IMR-90 (cell line): ENCODE measurements at regions not wholly inside any gene's neighbourhood (a gene's known extent, or its start where the extent isn't known, plus 50 kb on each side); places are given as distances from the start of the nearest gene placed in this dataset.
A peak's percentile ranks its signal among the peaks of the same experiment; 100 is the strongest.

ENCODE experiments used
- ATAC-seq: fragments of 200-7000 bp; cut with Tn5 transposase; 2 replicates; pipeline ENCODE4 v1.9.1; 2020; ENCODE audit warnings: low read depth, mild to moderate bottlenecking, moderate library complexity
- BruUV-seq: library from RNA; stranded (reverse); fragments of 400-500 nt; replicated peaks from 2 replicates; lab custom pipeline; 2021; lab: Mats Ljungman, UMichigan
- CTCF ChIA-PET: fragments of 300-600 bp; formaldehyde crosslinking; extraction: SDS; loops from one replicate; lab custom pipeline; 2021; ENCODE audit warnings: antibody characterized with exemption; lab: Yijun Ruan, JAX
- POLR2A ChIA-PET: fragments of 300-600 bp; sonication (Branson Sonifier 250); formaldehyde crosslinking; loops from one replicate; lab custom pipeline; 2022; ENCODE audit warnings: antibody characterized with exemption; ENCODE audit not compliant: unreplicated experiment; lab: Charles Lee
- DNase-seq: peaks from one replicate; pipeline ENCODE4 v3.0.0; 2013
- H2AFZ ChIP-seq: replicated peaks from 2 replicates; pipeline ENCODE3; 2013; ENCODE audit warnings: low read length, mild to moderate bottlenecking; ENCODE audit not compliant: poor library complexity
- H2AK5ac ChIP-seq: 2 replicates; pipeline ENCODE4 v1.6.1; 2013; ENCODE audit warnings: low read depth, low read length, inconsistent platforms
- H2AK9ac ChIP-seq: replicated peaks from 2 replicates; pipeline ENCODE3; 2013; ENCODE audit warnings: mild to moderate bottlenecking, low read depth, low read length, moderate library complexity; ENCODE audit not compliant: poor library complexity
- H2BK120ac ChIP-seq: 2 replicates; pipeline ENCODE4 v1.6.1; 2013; ENCODE audit warnings: low read depth, low read length, inconsistent platforms
- H2BK15ac ChIP-seq: 3 replicates; pipeline ENCODE4 v1.6.1; 2013; ENCODE audit warnings: low read depth, low read length, inconsistent platforms
- H2BK20ac ChIP-seq: 2 replicates; pipeline ENCODE4 v1.6.1; 2013; ENCODE audit warnings: low read depth, mild to moderate bottlenecking, inconsistent platforms, low read length, moderate library complexity
- H2BK5ac ChIP-seq: 2 replicates; pipeline ENCODE4 v1.6.1; 2013; ENCODE audit warnings: mild to moderate bottlenecking, low read depth, low read length, inconsistent platforms; ENCODE audit not compliant: poor library complexity, severe bottlenecking
- H3K14ac ChIP-seq: replicated peaks from 2 replicates; pipeline ENCODE4 v1.6.1; 2013; ENCODE audit warnings: low read depth, low read length, inconsistent platforms
- H3K18ac ChIP-seq: 2 replicates; pipeline ENCODE4 v1.6.1; 2013; ENCODE audit warnings: low read depth, low read length, control low read depth
- H3K23ac ChIP-seq: 2 replicates; pipeline ENCODE4 v1.6.1; 2013; ENCODE audit warnings: low read depth, low read length, inconsistent platforms
- H3K27ac ChIP-seq: 2 replicates; pipeline ENCODE4 v1.5.1; 2013; ENCODE audit warnings: mild to moderate bottlenecking, control low read depth, low read length; ENCODE audit not compliant: insufficient read depth
- H3K27me3 ChIP-seq: 2 replicates; pipeline ENCODE4 v1.6.1; 2013; ENCODE audit warnings: low read length; ENCODE audit not compliant: control insufficient read depth, insufficient read depth
- H3K36me3 ChIP-seq: 2 replicates; pipeline ENCODE4 v1.6.1; 2013; ENCODE audit warnings: low read length, mixed read lengths; ENCODE audit not compliant: control insufficient read depth, insufficient read depth
- H3K4ac ChIP-seq: 2 replicates; pipeline ENCODE4 v1.6.1; 2013; ENCODE audit warnings: low read depth, low read length, inconsistent platforms
- H3K4me1 ChIP-seq: 2 replicates; pipeline ENCODE4 v1.6.1; 2013; ENCODE audit warnings: low read length, mixed read lengths; ENCODE audit not compliant: control insufficient read depth, insufficient read depth
- H3K4me2 ChIP-seq: 2 replicates; pipeline ENCODE4 v1.6.1; 2013; ENCODE audit warnings: low read depth, mild to moderate bottlenecking, control low read depth, low read length, moderate library complexity
- H3K4me3 ChIP-seq: 2 replicates; pipeline ENCODE4 v1.5.1; 2013; ENCODE audit warnings: low read depth, mild to moderate bottlenecking, control low read depth, low read length, moderate library complexity; ENCODE audit not compliant: insufficient read depth
- H3K56ac ChIP-seq: 2 replicates; pipeline ENCODE4 v1.6.1; 2013; ENCODE audit warnings: low read length, inconsistent platforms; ENCODE audit not compliant: insufficient read depth; ENCODE audit errors: extremely low read depth
- H3K79me1 ChIP-seq, 2 experiments: 2 replicates each; pipeline ENCODE4 v1.6.1; 2013; ENCODE audit warnings: low read length in 2 of 2, inconsistent platforms in 1 of 2, low read depth in 1 of 2
- H3K9ac ChIP-seq: 2 replicates; pipeline ENCODE4 v1.6.1; 2013; ENCODE audit warnings: low read depth, low read length, control low read depth
- H3K9me1 ChIP-seq: 2 replicates; pipeline ENCODE4 v1.6.1; 2013; ENCODE audit warnings: low read length, inconsistent platforms; ENCODE audit not compliant: insufficient read depth
- H3K9me3 ChIP-seq: 2 replicates; pipeline ENCODE4 v1.6.1; 2013; ENCODE audit warnings: low read length; ENCODE audit not compliant: control insufficient read depth, insufficient read depth
- H4K20me1 ChIP-seq: 2 replicates; pipeline ENCODE4 v1.6.1; 2013; ENCODE audit warnings: low read length, inconsistent platforms; ENCODE audit not compliant: insufficient read depth
- H4K5ac ChIP-seq: 2 replicates; pipeline ENCODE4 v1.6.1; 2013; ENCODE audit warnings: mild to moderate bottlenecking, low read depth, low read length, control low read depth
- H4K8ac ChIP-seq, 2 experiments: 2 replicates each; pipeline ENCODE4 v1.6.1; 2013; ENCODE audit warnings: low read depth in 2 of 2, low read length in 2 of 2, control low read depth in 1 of 2, inconsistent platforms in 1 of 2
- H4K91ac ChIP-seq: 2 replicates; pipeline ENCODE4 v1.6.1; 2013; ENCODE audit warnings: low read depth, low read length, inconsistent platforms; ENCODE audit not compliant: insufficient read depth
- MAFK ChIP-seq: IDR thresholded peaks from 2 replicates; pipeline ENCODE4 v1.6.1; 2012; ENCODE audit warnings: low read depth, low read length, improper control_type of control experiment
- USF2 ChIP-seq: fragments of 150-350 bp; IDR thresholded peaks from 2 replicates; pipeline ENCODE4 v1.6.1; 2017; ENCODE audit warnings: mild to moderate bottlenecking, antibody characterized with exemption, low read length, low read depth
- WGBS, 2 experiments: methylation state at CpG; one replicate each; pipeline versions ENCODE4 v1.1.5 to v1.1.7; 2013; ENCODE audit warnings: missing lambda C conversion rate in 2 of 2; ENCODE audit not compliant: insufficient read length in 1 of 2; ENCODE audit errors: extremely low coverage in 2 of 2; 5-methylcytosine and 5-hydroxymethylcytosine counted together
- dilution Hi-C: fragments of 300-500 bp; cut with HindIII; formaldehyde crosslinking; loops from one replicate; pipeline ENCODE4 v1.14.3; 2018; ENCODE audit warnings: low sequenced_read_pairs; ENCODE audit not compliant: unreplicated experiment
- in situ Hi-C: fragments of 300-500 bp; cut with MboI; formaldehyde crosslinking; loops from 3 replicates; pipeline ENCODE4 v1.14.3; 2019; ENCODE audit warnings: low sequenced_read_pairs, inconsistent platforms, mixed read lengths
- intact Hi-C: fragments of 100-400 bp; cut with micrococcal nuclease; formaldehyde crosslinking; loops from 2 replicates; pipeline ENCODE4 v1.10.0; 2022

- no peak overlapping the region for H3K56ac ChIP-seq
- no peak overlapping the region for H3K14ac ChIP-seq
- H4K20me1 ChIP-seq, result no peaks in the 10 kb centered on the region
- no peaks in the 10 kb centered on the region for H3K79me1 ChIP-seq
- no peak overlapping the region for H3K18ac ChIP-seq
- H2BK120ac ChIP-seq, result no peak overlapping the region
- H2AFZ ChIP-seq, result no peak overlapping the region
- H3K9ac ChIP-seq, result no peak overlapping the region
- H2AK9ac ChIP-seq, result no peak overlapping the region
- H3K4me3 ChIP-seq, result no peak overlapping the region
- H3K4me2 ChIP-seq, result no peak overlapping the region
- intact Hi-C loops, result no loop called here
- H3K36me3 ChIP-seq, result no peaks in the 10 kb centered on the region
- H3K9me3 ChIP-seq, result no peaks in the 10 kb centered on the region
- no peak overlapping the region for H2BK20ac ChIP-seq
- no peak overlapping the region for H3K27ac ChIP-seq
- 65% methylated on average over 2 of the region's 5 CpGs; no CpG with 5 or more reads in 1 of the 2 experiments for WGBS, 2 experiments
- H2BK5ac ChIP-seq, result no peak overlapping the region
- no peak overlapping the region for H4K8ac ChIP-seq
- H3K4ac ChIP-seq, result no peak overlapping the region
- no peaks in the 10 kb centered on the region for H3K9me1 ChIP-seq
- no peak overlapping the region for H4K5ac ChIP-seq
- no peak overlapping the region for H2BK15ac ChIP-seq
- H3K27me3 ChIP-seq, result peaks cover 34% of the 10 kb centered on the region
- peaks cover 3% of the 10 kb centered on the region for H3K4me1 ChIP-seq
- ChIA-PET CTCF (no interaction called here), POLR2A (no interaction called here)
- BruUV-seq, result no TSS peak
- ATAC-seq (no peak), DNase-seq (no peak)
- peak; percentile 81 for TF ChIP-seq MAFK
- TF ChIP-seq USF2, result no peak
- dilution Hi-C loops, result no loop called here
- no peak overlapping the region for H2AK5ac ChIP-seq
- H3K23ac ChIP-seq, result no peak overlapping the region
- no peak overlapping the region for H4K91ac ChIP-seq
- in situ Hi-C loops, result no loop called here
Observed at GRCh38 chr6:14361956-14362587, 244.5 kb downstream of the CD83 start.
